ENCODE measurements at regions not wholly inside any gene's neighbourhood (a gene's known extent, or its start where the extent isn't known, plus 50 kb on each side); places are given as distances from the start of the nearest gene placed in this dataset.

DNA sequence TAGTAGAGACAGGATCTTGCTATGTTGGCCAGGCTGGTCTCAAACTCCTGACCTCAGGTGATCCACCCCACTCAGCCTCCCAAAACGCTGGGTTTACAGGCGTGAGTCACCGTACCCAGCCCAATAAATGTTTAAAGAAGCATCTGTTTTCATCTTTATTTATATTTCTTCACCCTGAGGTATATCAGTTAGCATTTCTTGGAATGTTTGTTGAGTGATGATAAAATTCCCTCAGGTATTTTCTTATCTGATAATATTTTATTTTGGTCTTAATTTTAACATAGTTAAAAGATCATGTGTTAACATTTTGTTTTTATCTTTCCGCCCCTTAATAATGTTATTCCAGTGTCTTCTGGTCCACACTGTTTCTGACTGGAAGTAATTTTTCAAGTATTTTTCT is 839.6 kb upstream of the CDH10 start:
- no peak for DNase-seq (ENCODE audit: low spot score in 2 of 2)
- no peak overlapping the region for H3K27ac ChIP-seq
- no peaks in the 10 kb centered on the region for H3K36me3 ChIP-seq
- no peak overlapping the region for H3K4me3 ChIP-seq
- H3K9me3 ChIP-seq = no peaks in the 10 kb centered on the region
- H3K27me3 ChIP-seq = no peaks in the 10 kb centered on the region
- no peaks in the 10 kb centered on the region for H3K4me1 ChIP-seq
- intact Hi-C loops (cut with DNase I) = no loop called here
- TF ChIP-seq, protein P1, sequence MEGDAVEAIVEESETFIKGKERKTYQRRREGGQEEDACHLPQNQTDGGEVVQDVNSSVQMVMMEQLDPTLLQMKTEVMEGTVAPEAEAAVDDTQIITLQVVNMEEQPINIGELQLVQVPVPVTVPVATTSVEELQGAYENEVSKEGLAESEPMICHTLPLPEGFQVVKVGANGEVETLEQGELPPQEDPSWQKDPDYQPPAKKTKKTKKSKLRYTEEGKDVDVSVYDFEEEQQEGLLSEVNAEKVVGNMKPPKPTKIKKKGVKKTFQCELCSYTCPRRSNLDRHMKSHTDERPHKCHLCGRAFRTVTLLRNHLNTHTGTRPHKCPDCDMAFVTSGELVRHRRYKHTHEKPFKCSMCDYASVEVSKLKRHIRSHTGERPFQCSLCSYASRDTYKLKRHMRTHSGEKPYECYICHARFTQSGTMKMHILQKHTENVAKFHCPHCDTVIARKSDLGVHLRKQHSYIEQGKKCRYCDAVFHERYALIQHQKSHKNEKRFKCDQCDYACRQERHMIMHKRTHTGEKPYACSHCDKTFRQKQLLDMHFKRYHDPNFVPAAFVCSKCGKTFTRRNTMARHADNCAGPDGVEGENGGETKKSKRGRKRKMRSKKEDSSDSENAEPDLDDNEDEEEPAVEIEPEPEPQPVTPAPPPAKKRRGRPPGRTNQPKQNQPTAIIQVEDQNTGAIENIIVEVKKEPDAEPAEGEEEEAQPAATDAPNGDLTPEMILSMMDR (IDR thresholded peaks at IDR 0.05) = no peak

GRCh38 chr5:25481463-25481862 is 836.7 kb upstream of the CDH10 start:
- DNase-seq (ENCODE audit: low spot score in 2 of 2) = no peak
- Histone ChIP-seq H3K4me3 (no peak overlapping the region), H3K36me3 (no peaks in the 10 kb centered on the region), H3K9me3 (no peaks in the 10 kb centered on the region), H3K4me1 (no peaks in the 10 kb centered on the region), H3K27ac (no peak overlapping the region), H3K27me3 (no peaks in the 10 kb centered on the region)
- intact Hi-C loops (cut with DNase I) = no loop called here
- TF ChIP-seq, protein P1 (IDR thresholded peaks at IDR 0.05) = no peak

- intact Hi-C loops (cut with DNase I) = no loop called here
- no peaks in the 10 kb centered on the region for H3K9me3 ChIP-seq
- H3K4me3 ChIP-seq = no peak overlapping the region
- no peak for DNase-seq (ENCODE audit: low spot score in 2 of 2)
- H3K4me1 ChIP-seq = no peaks in the 10 kb centered on the region
- H3K36me3 ChIP-seq = no peaks in the 10 kb centered on the region
- TF ChIP-seq, protein P1 (IDR thresholded peaks at IDR 0.05) = no peak
- H3K27me3 ChIP-seq = no peaks in the 10 kb centered on the region
- H3K27ac ChIP-seq = no peak overlapping the region
Observed at GRCh38 chr5:25459082-25459481, 814.3 kb upstream of the CDH10 start.

DNA sequence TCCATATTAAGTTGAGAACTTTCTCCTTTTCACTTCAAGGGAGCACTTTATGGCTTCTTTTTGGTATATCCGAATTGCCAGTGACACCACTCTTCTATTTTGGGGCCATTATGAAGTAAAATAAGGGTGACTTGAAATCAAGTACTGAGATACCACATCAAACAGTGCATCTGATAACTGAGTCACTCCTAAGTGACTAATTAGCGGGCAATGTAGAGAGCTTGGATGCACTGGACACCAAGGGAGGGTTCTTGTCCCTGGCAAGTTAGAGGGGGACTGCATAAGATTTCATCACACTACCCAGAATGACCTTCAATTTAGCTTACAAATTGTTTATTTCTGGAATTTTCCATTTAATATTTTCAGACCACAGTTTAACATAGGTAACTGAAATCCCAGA is 813.9 kb upstream of the CDH10 start:
- Histone ChIP-seq H3K9me3 (no peaks in the 10 kb centered on the region), H3K27me3 (no peaks in the 10 kb centered on the region), H3K27ac (no peak overlapping the region), H3K36me3 (no peaks in the 10 kb centered on the region), H3K4me1 (no peaks in the 10 kb centered on the region), H3K4me3 (no peak overlapping the region)
- intact Hi-C loops (cut with DNase I) = no loop called here
- TF ChIP-seq, protein P1 (IDR thresholded peaks at IDR 0.05) = no peak
- DNase-seq (ENCODE audit: low spot score in 2 of 2) = no peak

GRCh38 chr5:25453500-25453899 is 808.7 kb upstream of the CDH10 start:
- no peaks in the 10 kb centered on the region for H3K9me3 ChIP-seq
- H3K27me3 ChIP-seq = no peaks in the 10 kb centered on the region
- H3K4me3 ChIP-seq = no peak overlapping the region
- no peak overlapping the region for H3K27ac ChIP-seq
- no peaks in the 10 kb centered on the region for H3K4me1 ChIP-seq
- no peak for DNase-seq (ENCODE audit: low spot score in 2 of 2)
- intact Hi-C loops (cut with DNase I) = no loop called here
- H3K36me3 ChIP-seq = no peaks in the 10 kb centered on the region
- TF ChIP-seq, protein P1 (IDR thresholded peaks at IDR 0.05) = no peak

DNA sequence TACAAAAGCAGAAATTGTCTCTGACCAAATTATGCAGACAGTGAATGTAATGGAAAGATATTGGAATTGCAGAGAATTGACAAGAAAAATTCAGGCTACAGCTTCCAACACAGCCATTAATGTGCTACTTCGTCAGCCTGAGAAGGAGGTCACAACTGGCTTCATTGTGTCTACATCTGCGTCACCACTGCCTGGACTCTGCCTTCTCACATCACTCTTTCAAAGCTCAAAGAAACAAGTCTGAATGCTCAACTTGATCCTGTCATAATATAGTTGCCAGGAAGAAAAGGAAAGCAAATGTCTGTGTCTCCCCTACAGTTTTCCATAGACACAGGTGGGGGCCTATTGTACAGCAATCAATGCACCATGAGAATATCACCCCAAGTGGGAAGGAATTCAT is 806.5 kb upstream of the CDH10 start:
- Histone ChIP-seq H3K9me3 (no peaks in the 10 kb centered on the region), H3K36me3 (no peaks in the 10 kb centered on the region), H3K4me3 (no peak overlapping the region), H3K27me3 (no peaks in the 10 kb centered on the region), H3K4me1 (no peaks in the 10 kb centered on the region), H3K27ac (no peak overlapping the region)
- DNase-seq (ENCODE audit: low spot score in 2 of 2) = no peak
- intact Hi-C loops (cut with DNase I) = no loop called here
- TF ChIP-seq, protein P1 (IDR thresholded peaks at IDR 0.05) = no peak
